Stomach (tissue), 4 donors: ENCODE measurements at regions not wholly inside any gene's neighbourhood (a gene's known extent, or its start where the extent isn't known, plus 50 kb on each side); places are given as distances from the start of the nearest gene placed in this dataset.

Experiments used
- CTCF ChIP-seq, 7 experiments: fragments of 450-650 bp in 4 of 7; fragments of 200-600 bp in 3 of 7; sonication (generic) in 3 of 7; IDR thresholded peaks; one replicate each; pipeline ENCODE4 v1.5.1; 2016 to 2019; ENCODE audit warnings: antibody characterized with exemption in 7 of 7, control low read depth in 2 of 7, mild to moderate bottlenecking in 1 of 7
- EP300 ChIP-seq: sonication (generic); formaldehyde crosslinking; IDR thresholded peaks from one replicate; pipeline ENCODE4 v1.6.1; 2017; ENCODE audit warnings: antibody characterized with exemption
- POLR2A ChIP-seq, 4 donors: fragments of 450-650 bp; IDR thresholded peaks; one replicate each; pipeline ENCODE4 v1.6.1; 2016; ENCODE audit warnings: antibody characterized with exemption in 4 of 4, control low read depth in 2 of 4, mild to moderate bottlenecking in 1 of 4, moderate library complexity in 1 of 4
- POLR2AphosphoS5 ChIP-seq, 3 donors: sonication (generic); formaldehyde crosslinking; IDR thresholded peaks; one replicate each; pipeline ENCODE4 v1.6.1; 2016; ENCODE audit warnings: antibody characterized with exemption in 3 of 3

GRCh38 chr17:63070031-63070430 lies 104.0 kb downstream of the TANC2 start:
- TF ChIP-seq CTCF (IDR thresholded peaks at IDR 0.05) (no peak), POLR2A (IDR thresholded peaks at IDR 0.05) (no peak), POLR2AphosphoS5 (IDR thresholded peaks at IDR 0.05) (no peak), EP300 (no peak)
